Liver (tissue), 8 donors: ENCODE measurements at regions not wholly inside any gene's neighbourhood (a gene's known extent, or its start where the extent isn't known, plus 50 kb on each side); places are given as distances from the start of the nearest gene placed in this dataset.

Source experiments
- DNase-seq: peaks from one replicate; pipeline ENCODE4 v3.0.0-alpha.2; 2017; ENCODE audit warnings: low spot score
- H3K27ac ChIP-seq, 2 donors: one replicate each; pipeline ENCODE4 v1.7.0; 2013; ENCODE audit warnings: inconsistent platforms in 2 of 2, low read length in 2 of 2, control low read depth in 1 of 2, low read depth in 1 of 2, mild to moderate bottlenecking in 1 of 2
- H3K27me3 ChIP-seq, 4 donors: one replicate each; pipeline versions ENCODE4 v1.6.1 to v1.7.0; 2013; ENCODE audit warnings: low read length in 3 of 4, inconsistent platforms in 1 of 4, mild to moderate bottlenecking in 1 of 4, moderate library complexity in 1 of 4; ENCODE audit not compliant: control insufficient read depth in 4 of 4, insufficient read depth in 4 of 4
- H3K36me3 ChIP-seq, 4 donors: one replicate each; pipeline versions ENCODE4 v1.6.1 to v1.7.0; 2013; ENCODE audit warnings: low read length in 3 of 4, mild to moderate bottlenecking in 3 of 4, low read depth in 1 of 4, moderate library complexity in 1 of 4; ENCODE audit not compliant: control insufficient read depth in 4 of 4, insufficient read depth in 3 of 4
- H3K4me1 ChIP-seq, 4 donors: one replicate each; pipeline versions ENCODE4 v1.6.1 to v1.7.0; 2013; ENCODE audit warnings: low read length in 3 of 4, mild to moderate bottlenecking in 3 of 4, moderate library complexity in 1 of 4; ENCODE audit not compliant: control insufficient read depth in 4 of 4, insufficient read depth in 4 of 4
- H3K4me3 ChIP-seq, 3 donors: one replicate each; pipeline versions ENCODE4 v1.6.1 to v1.7.0; 2013; ENCODE audit warnings: low read length in 3 of 3, control low read depth in 1 of 3, low read depth in 1 of 3, mild to moderate bottlenecking in 1 of 3
- H3K9ac ChIP-seq, 2 donors: one replicate each; pipeline ENCODE4 v1.7.0; 2013; ENCODE audit warnings: low read length in 2 of 2, mild to moderate bottlenecking in 2 of 2, moderate library complexity in 2 of 2, control low read depth in 1 of 2, low read depth in 1 of 2
- H3K9me3 ChIP-seq, 4 donors: one replicate each; pipeline versions ENCODE4 v1.6.1 to v1.7.0; 2013; ENCODE audit warnings: low read length in 3 of 4; ENCODE audit not compliant: control insufficient read depth in 4 of 4
- CTCF ChIP-seq: fragments of 150-350 bp; IDR thresholded peaks from 2 replicates; pipeline ENCODE4 v1.5.1; 2017; ENCODE audit warnings: improper control_type of control experiment, low read depth, low read length; ENCODE audit not compliant: missing input control
- EGR1 ChIP-seq, 2 donors: IDR thresholded peaks; 2 replicates each; pipeline ENCODE4 v1.6.1; 2016 to 2018; ENCODE audit warnings: antibody characterized with exemption in 2 of 2, low read depth in 2 of 2
- FOXA1 ChIP-seq: IDR thresholded peaks from 2 replicates; pipeline ENCODE4 v1.6.1; 2016; ENCODE audit warnings: antibody characterized with exemption
- FOXA2 ChIP-seq: IDR thresholded peaks from 2 replicates; pipeline ENCODE4 v1.6.1; 2016; ENCODE audit warnings: antibody characterized with exemption
- GABPA ChIP-seq, 2 donors: IDR thresholded peaks in 1 of 2; conservative IDR thresholded peaks in 1 of 2; 2 replicates each; pipeline ENCODE4 v1.6.1; 2016; ENCODE audit warnings: antibody characterized with exemption in 2 of 2, mild to moderate bottlenecking in 1 of 2, moderate library complexity in 1 of 2
- HNF4A ChIP-seq, 2 donors: conservative IDR thresholded peaks; 2 replicates each; pipeline ENCODE4 v1.6.1; 2016; ENCODE audit warnings: antibody characterized with exemption in 2 of 2, mild to moderate bottlenecking in 2 of 2
- HNF4G ChIP-seq: IDR thresholded peaks from 2 replicates; pipeline ENCODE4 v1.6.1; 2016; ENCODE audit warnings: antibody characterized with exemption
- JUND ChIP-seq, 2 donors: IDR thresholded peaks; 2 replicates each; pipeline ENCODE4 v1.6.1; 2016; ENCODE audit warnings: antibody characterized with exemption in 2 of 2
- NR2F2 ChIP-seq: IDR thresholded peaks from 2 replicates; pipeline ENCODE4 v1.6.1; 2016; ENCODE audit warnings: antibody characterized with exemption
- RAD21 ChIP-seq, 2 donors: IDR thresholded peaks; 2 replicates each; pipeline ENCODE4 v1.6.1; 2016; ENCODE audit warnings: antibody characterized with exemption in 2 of 2, mild to moderate bottlenecking in 2 of 2
- RXRA ChIP-seq, 2 donors: IDR thresholded peaks; 2 replicates each; pipeline ENCODE4 v1.6.1; 2017 to 2018; ENCODE audit warnings: antibody characterized with exemption in 2 of 2, mild to moderate bottlenecking in 1 of 2
- SP1 ChIP-seq: IDR thresholded peaks from 2 replicates; pipeline ENCODE4 v1.6.1; 2018; ENCODE audit warnings: antibody characterized with exemption, mild to moderate bottlenecking
- TAF1 ChIP-seq: conservative IDR thresholded peaks from 2 replicates; pipeline ENCODE4 v1.6.1; 2016; ENCODE audit warnings: antibody characterized with exemption, mild to moderate bottlenecking
- YY1 ChIP-seq: IDR thresholded peaks from 2 replicates; pipeline ENCODE4 v1.6.1; 2016; ENCODE audit warnings: antibody characterized with exemption, mild to moderate bottlenecking
- WGBS: extraction: QIAGEN DNeasy Blood & Tissue Kit; methylation state at CpG from one replicate; pipeline ENCODE4 v1.1.7; 2013; 5-methylcytosine and 5-hydroxymethylcytosine counted together
- TF ChIP-seq, protein P1 (sequence below): IDR thresholded peaks from 2 replicates; pipeline ENCODE4 v1.6.1; 2016; ENCODE audit warnings: antibody characterized with exemption
- TF ChIP-seq, protein P2 (sequence below): IDR thresholded peaks from 2 replicates; pipeline ENCODE4 v1.6.1; 2016; ENCODE audit warnings: antibody characterized with exemption
- TF ChIP-seq, protein P3 (sequence below): IDR thresholded peaks from 2 replicates; pipeline ENCODE4 v1.6.1; 2016; ENCODE audit warnings: antibody characterized with exemption
- donor health status: healthy.
- donor health status: healthy.
- donor health status: healthy.
- donor health status: healthy.
- donor health status: healthy.

- DNase-seq, result no peak
- WGBS, result 65% methylated on average over 4 of the region's 4 CpGs
- Histone ChIP-seq H3K27me3 (no peaks in the 10 kb centered on the region), H3K9me3 (no peaks in the 10 kb centered on the region), H3K4me1 (no peaks in the 10 kb centered on the region), H3K27ac (no peak overlapping the region), H3K9ac (no peak overlapping the region), H3K36me3 (no peaks in the 10 kb centered on the region), H3K4me3 (no peak overlapping the region)
- TF ChIP-seq EGR1 (IDR thresholded peaks at IDR 0.05; ENCODE audit: low read depth in 2 of 2), result no peak
- TF ChIP-seq RAD21 (IDR thresholded peaks at IDR 0.05), result no peak
- no peak for TF ChIP-seq TAF1
- no peak for TF ChIP-seq SP1
- TF ChIP-seq JUND (IDR thresholded peaks at IDR 0.05), result no peak
- no peak for TF ChIP-seq FOXA2
These were observed 360.1 kb upstream of the PLXNA2 start for GRCh38 chr1:208604295-208604694.

GRCh38 chr1:208606959-208607358 lies 362.8 kb upstream of the PLXNA2 start:
- H3K4me3 ChIP-seq, result no peak overlapping the region

GRCh38 chr1:208607616-208608015 lies 363.4 kb upstream of the PLXNA2 start:
- Histone ChIP-seq H3K36me3 (no peaks in the 10 kb centered on the region), H3K4me3 (no peak overlapping the region), H3K27me3 (no peaks in the 10 kb centered on the region), H3K27ac (no peak overlapping the region), H3K9me3 (no peaks in the 10 kb centered on the region), H3K4me1 (no peaks in the 10 kb centered on the region), H3K9ac (no peak overlapping the region)
- 39% methylated on average over 1 of the region's 1 CpG for WGBS
- TF ChIP-seq HNF4G, result no peak
- TF ChIP-seq GABPA (IDR thresholded peaks at IDR 0.05 in 1 of 2, conservative IDR thresholded peaks at IDR 0.05 in 1 of 2), result no peak
- TF ChIP-seq NR2F2, result no peak
- no peak for TF ChIP-seq RXRA (IDR thresholded peaks at IDR 0.05)
- no peak for TF ChIP-seq TAF1
- DNase-seq, result no peak

More at GRCh38 chr1:208606959-208607358, 362.8 kb upstream of the PLXNA2 start:
- TF ChIP-seq EGR1 (IDR thresholded peaks at IDR 0.05; ENCODE audit: low read depth in 2 of 2) (no peak), HNF4G (no peak), RAD21 (IDR thresholded peaks at IDR 0.05) (no peak), YY1 (no peak)
- DNase-seq, result no peak
- no peak overlapping the region for H3K9ac ChIP-seq
- WGBS, result 80% methylated on average over 3 of the region's 3 CpGs
- no peaks in the 10 kb centered on the region for H3K36me3 ChIP-seq
- no peak overlapping the region for H3K27ac ChIP-seq
- no peaks in the 10 kb centered on the region for H3K27me3 ChIP-seq
- no peaks in the 10 kb centered on the region for H3K4me1 ChIP-seq
- H3K9me3 ChIP-seq, result no peaks in the 10 kb centered on the region

DNA sequence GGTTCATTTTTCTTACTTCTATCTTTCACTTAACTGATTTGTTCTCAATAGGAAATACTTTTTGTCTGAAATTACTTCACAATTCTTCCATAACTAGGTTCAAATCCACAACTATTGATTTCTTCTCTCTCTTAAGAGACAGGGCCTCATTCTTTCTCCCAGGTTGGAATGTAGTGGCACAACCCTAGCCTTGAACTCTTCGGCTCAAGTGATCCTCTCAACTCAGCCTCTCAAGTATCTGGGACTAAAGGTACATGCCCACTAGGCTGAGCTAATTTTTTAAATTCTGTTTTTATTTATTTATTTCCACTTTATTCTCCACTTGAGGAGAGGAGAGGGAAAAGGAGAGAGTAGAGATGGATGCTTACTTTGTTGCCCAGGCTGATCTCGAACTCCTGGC lies 370.4 kb upstream of the PLXNA2 start:
- no peak overlapping the region for H3K4me3 ChIP-seq
- H3K9me3 ChIP-seq, result peaks cover 0 to 1% (median 0%) of the 10 kb centered on the region in 4 donors
- TF ChIP-seq FOXA2, result no peak
- no peak for TF ChIP-seq CTCF
- TF ChIP-seq TAF1, result no peak
- TF ChIP-seq HNF4G, result no peak
- TF ChIP-seq, protein P1, sequence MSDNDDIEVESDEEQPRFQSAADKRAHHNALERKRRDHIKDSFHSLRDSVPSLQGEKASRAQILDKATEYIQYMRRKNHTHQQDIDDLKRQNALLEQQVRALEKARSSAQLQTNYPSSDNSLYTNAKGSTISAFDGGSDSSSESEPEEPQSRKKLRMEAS, result no peak
- no peak for TF ChIP-seq NR2F2
- TF ChIP-seq, protein P2, sequence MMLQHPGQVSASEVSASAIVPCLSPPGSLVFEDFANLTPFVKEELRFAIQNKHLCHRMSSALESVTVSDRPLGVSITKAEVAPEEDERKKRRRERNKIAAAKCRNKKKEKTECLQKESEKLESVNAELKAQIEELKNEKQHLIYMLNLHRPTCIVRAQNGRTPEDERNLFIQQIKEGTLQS, result no peak
- TF ChIP-seq FOXA1, result no peak
- no peak for TF ChIP-seq SP1
- TF ChIP-seq RXRA (IDR thresholded peaks at IDR 0.05), result no peak
- TF ChIP-seq, protein P3, sequence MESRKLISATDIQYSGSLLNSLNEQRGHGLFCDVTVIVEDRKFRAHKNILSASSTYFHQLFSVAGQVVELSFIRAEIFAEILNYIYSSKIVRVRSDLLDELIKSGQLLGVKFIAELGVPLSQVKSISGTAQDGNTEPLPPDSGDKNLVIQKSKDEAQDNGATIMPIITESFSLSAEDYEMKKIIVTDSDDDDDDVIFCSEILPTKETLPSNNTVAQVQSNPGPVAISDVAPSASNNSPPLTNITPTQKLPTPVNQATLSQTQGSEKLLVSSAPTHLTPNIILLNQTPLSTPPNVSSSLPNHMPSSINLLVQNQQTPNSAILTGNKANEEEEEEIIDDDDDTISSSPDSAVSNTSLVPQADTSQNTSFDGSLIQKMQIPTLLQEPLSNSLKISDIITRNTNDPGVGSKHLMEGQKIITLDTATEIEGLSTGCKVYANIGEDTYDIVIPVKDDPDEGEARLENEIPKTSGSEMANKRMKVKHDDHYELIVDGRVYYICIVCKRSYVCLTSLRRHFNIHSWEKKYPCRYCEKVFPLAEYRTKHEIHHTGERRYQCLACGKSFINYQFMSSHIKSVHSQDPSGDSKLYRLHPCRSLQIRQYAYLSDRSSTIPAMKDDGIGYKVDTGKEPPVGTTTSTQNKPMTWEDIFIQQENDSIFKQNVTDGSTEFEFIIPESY, result no peak
- no peak for TF ChIP-seq EGR1 (IDR thresholded peaks at IDR 0.05; ENCODE audit: low read depth in 2 of 2)
- no peak for TF ChIP-seq HNF4A (conservative IDR thresholded peaks at IDR 0.05)
- no peaks in the 10 kb centered on the region for H3K36me3 ChIP-seq
- DNase-seq, result no peak
- no peaks in the 10 kb centered on the region for H3K4me1 ChIP-seq
- H3K27ac ChIP-seq, result no peak overlapping the region
- no peaks in the 10 kb centered on the region for H3K27me3 ChIP-seq
- WGBS, result 96% methylated on average over 2 of the region's 2 CpGs
- H3K9ac ChIP-seq, result no peak overlapping the region
